ENCODE measurements at regions not wholly inside any gene's neighbourhood (a gene's known extent, or its start where the extent isn't known, plus 50 kb on each side); places are given as distances from the start of the nearest gene placed in this dataset.

DNA sequence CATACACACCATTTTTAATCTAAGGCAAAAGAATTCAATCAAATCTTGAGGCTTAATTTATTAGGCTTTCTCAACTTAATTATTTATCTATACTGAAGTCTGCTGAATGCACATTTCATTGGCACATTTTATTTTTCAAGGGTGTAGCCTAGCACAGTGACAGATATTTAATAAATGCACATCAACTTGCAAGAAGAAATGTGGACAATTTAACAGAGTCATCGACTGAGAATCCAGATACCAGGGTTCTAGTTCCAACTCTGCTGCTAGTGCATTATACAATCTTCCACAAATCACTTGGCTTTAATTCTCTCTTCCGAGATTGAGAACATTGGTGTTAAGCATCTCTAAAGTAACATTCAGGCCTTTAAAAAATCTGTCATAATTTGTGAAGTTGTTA is 88.5 kb upstream of the RBBP8 start:
- TF ChIP-seq, protein P1, sequence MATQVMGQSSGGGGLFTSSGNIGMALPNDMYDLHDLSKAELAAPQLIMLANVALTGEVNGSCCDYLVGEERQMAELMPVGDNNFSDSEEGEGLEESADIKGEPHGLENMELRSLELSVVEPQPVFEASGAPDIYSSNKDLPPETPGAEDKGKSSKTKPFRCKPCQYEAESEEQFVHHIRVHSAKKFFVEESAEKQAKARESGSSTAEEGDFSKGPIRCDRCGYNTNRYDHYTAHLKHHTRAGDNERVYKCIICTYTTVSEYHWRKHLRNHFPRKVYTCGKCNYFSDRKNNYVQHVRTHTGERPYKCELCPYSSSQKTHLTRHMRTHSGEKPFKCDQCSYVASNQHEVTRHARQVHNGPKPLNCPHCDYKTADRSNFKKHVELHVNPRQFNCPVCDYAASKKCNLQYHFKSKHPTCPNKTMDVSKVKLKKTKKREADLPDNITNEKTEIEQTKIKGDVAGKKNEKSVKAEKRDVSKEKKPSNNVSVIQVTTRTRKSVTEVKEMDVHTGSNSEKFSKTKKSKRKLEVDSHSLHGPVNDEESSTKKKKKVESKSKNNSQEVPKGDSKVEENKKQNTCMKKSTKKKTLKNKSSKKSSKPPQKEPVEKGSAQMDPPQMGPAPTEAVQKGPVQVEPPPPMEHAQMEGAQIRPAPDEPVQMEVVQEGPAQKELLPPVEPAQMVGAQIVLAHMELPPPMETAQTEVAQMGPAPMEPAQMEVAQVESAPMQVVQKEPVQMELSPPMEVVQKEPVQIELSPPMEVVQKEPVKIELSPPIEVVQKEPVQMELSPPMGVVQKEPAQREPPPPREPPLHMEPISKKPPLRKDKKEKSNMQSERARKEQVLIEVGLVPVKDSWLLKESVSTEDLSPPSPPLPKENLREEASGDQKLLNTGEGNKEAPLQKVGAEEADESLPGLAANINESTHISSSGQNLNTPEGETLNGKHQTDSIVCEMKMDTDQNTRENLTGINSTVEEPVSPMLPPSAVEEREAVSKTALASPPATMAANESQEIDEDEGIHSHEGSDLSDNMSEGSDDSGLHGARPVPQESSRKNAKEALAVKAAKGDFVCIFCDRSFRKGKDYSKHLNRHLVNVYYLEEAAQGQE (IDR thresholded peaks at IDR 0.05; ENCODE audit: insufficient read depth in 1 of 2, low read depth in 2 of 2, low read length in 2 of 2), result no peak
- no peak for TF ChIP-seq TAF1 (IDR thresholded peaks at IDR 0.05; ENCODE audit: borderline replicate concordance, insufficient read depth, low read length)
- TF ChIP-seq POLR2AphosphoS5 (IDR thresholded peaks at IDR 0.05; ENCODE audit: low read depth, low read length), result no peak
- no peak for TF ChIP-seq FOXP2 (optimal IDR thresholded peaks at IDR 0.05; ENCODE audit: borderline replicate concordance, extremely low read depth, extremely low read length, insufficient read depth)
- TF ChIP-seq SIN3A (IDR thresholded peaks at IDR 0.05; ENCODE audit: borderline replicate concordance, insufficient read depth, low read length), result no peak

DNA sequence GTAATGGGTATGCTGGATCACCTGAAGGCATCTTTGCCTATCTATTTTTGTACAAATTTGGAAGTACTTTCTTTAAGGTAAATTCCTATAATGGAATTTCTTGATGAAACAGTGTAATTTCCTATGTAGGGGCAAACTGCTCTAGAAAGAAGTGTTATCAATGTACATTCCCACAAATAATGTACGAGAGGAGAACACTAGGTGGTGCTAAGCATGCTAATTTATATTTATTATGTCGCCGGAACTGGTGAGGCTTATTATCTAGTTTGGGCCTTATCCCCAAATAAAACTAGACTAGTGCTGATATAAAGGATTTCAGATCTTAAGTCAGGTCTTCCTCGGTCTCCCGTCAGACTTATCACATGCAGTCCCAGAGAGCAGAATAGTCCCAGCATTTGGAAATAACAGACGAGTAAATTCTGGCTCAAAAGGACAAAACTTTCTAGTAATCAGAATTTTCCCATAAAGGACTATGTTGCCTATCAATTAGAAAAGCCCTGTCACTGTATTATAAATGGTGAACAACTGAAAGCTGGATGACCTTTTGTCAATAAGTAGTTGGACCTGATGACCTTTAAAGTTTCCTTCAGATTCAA is 86.9 kb upstream of the RBBP8 start:
- TF ChIP-seq, protein P1 (IDR thresholded peaks at IDR 0.05; ENCODE audit: insufficient read depth in 1 of 2, low read depth in 2 of 2, low read length in 2 of 2), result no peak
- no peak for TF ChIP-seq TAF1 (IDR thresholded peaks at IDR 0.05; ENCODE audit: borderline replicate concordance, insufficient read depth, low read length)
- no peak for TF ChIP-seq SIN3A (IDR thresholded peaks at IDR 0.05; ENCODE audit: borderline replicate concordance, insufficient read depth, low read length)

DNA sequence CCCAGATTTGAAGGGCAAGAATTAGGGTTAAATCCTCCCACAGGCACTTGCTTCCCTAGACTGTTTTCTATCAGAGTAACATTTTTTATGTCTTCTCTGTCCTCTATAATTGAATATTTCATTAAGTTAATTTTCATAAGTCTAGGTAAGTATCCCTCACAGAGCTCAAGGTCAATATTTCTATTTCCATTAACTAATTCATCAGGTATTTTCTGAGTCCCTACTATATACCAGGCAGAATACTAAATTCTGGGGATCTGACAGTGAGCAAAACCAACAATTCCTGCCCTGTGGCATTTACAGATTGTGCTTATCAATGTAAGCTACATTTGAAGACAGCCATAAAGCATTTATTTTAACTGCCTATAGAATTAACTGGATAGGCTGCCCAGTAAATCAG is 86.4 kb upstream of the RBBP8 start:
- no peak for TF ChIP-seq SIN3A (IDR thresholded peaks at IDR 0.05; ENCODE audit: borderline replicate concordance, insufficient read depth, low read length)
- TF ChIP-seq FOXP2 (optimal IDR thresholded peaks at IDR 0.05; ENCODE audit: borderline replicate concordance, extremely low read depth, extremely low read length, insufficient read depth), result no peak
- no peak for TF ChIP-seq POLR2AphosphoS5 (IDR thresholded peaks at IDR 0.05; ENCODE audit: low read depth, low read length)
- no peak for TF ChIP-seq TAF1 (IDR thresholded peaks at IDR 0.05; ENCODE audit: borderline replicate concordance, insufficient read depth, low read length)
- TF ChIP-seq, protein P1 (IDR thresholded peaks at IDR 0.05; ENCODE audit: insufficient read depth in 1 of 2, low read depth in 2 of 2, low read length in 2 of 2), result no peak

DNA sequence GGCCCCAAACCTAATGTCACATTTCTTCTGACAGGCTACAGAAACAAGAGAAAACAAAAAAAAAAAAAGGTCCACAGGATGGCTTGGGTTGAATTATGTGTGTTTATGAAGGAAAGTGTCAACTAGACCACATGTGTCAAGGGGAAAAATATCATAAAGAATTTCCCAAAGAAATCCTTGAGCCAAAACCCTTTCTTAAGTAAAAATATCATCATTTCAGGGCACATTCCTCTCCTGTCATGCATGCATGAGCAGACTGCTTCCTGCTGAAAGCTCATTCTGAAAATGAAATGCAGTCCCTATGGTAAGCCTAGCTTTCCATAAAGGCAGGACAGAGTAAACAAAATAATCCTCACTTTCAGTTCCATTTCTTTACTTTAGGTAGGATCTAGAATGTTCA is 85.7 kb upstream of the RBBP8 start:
- TF ChIP-seq, protein P1 (IDR thresholded peaks at IDR 0.05; ENCODE audit: insufficient read depth in 1 of 2, low read depth in 2 of 2, low read length in 2 of 2), result no peak
- TF ChIP-seq POLR2AphosphoS5 (IDR thresholded peaks at IDR 0.05; ENCODE audit: low read depth, low read length), result no peak
- TF ChIP-seq TAF1 (IDR thresholded peaks at IDR 0.05; ENCODE audit: borderline replicate concordance, insufficient read depth, low read length), result no peak
- TF ChIP-seq FOXP2 (optimal IDR thresholded peaks at IDR 0.05; ENCODE audit: borderline replicate concordance, extremely low read depth, extremely low read length, insufficient read depth), result no peak
- no peak for TF ChIP-seq SIN3A (IDR thresholded peaks at IDR 0.05; ENCODE audit: borderline replicate concordance, insufficient read depth, low read length)
